ENCODE measurements at regions not wholly inside any gene's neighbourhood (a gene's known extent, or its start where the extent isn't known, plus 50 kb on each side); places are given as distances from the start of the nearest gene placed in this dataset.

GRCh38 chr4:45576275-45576674, 547.6 kb downstream of the GABRG1 start:
- Histone ChIP-seq H4K12ac (ENCODE audit: low read depth, low read length) (no peak overlapping the region), H2AK5ac (ENCODE audit: low read length) (no peak overlapping the region), H4K8ac (ENCODE audit: low read depth, low read length) (no peak overlapping the region), H2BK12ac (ENCODE audit: low read length) (no peak overlapping the region), H3K79me2 (ENCODE audit: control insufficient read depth, insufficient read depth, low read length, poor library complexity) (no peaks in the 10 kb centered on the region), H3K36me3 (ENCODE audit: control insufficient read depth in 1 of 2, insufficient read depth in 2 of 2, low read length in 2 of 2) (no peaks in the 10 kb centered on the region), H3K4me2 (ENCODE audit: low read length) (no peak overlapping the region), H3K79me1 (ENCODE audit: low read length) (no peaks in the 10 kb centered on the region), H3K27ac (ENCODE audit: low read depth, low read length) (no peak overlapping the region), H2BK120ac (ENCODE audit: insufficient read depth, low read length, poor library complexity) (no peak overlapping the region), H4K91ac (ENCODE audit: low read depth, low read length) (no peak overlapping the region), H3K9me3 (ENCODE audit: insufficient read depth, low read depth, low read length) (no peaks in the 10 kb centered on the region), H2BK5ac (ENCODE audit: low read depth, low read length, poor library complexity) (no peak overlapping the region), H3K27me3 (ENCODE audit: insufficient read depth, low read length) (no peaks in the 10 kb centered on the region), H3K23ac (ENCODE audit: low read length) (no peak overlapping the region), H3K4me3 (ENCODE audit: low read depth, low read length) (no peak overlapping the region), H3K18ac (ENCODE audit: low read length) (no peak overlapping the region), H2AFZ (ENCODE audit: insufficient read depth, low read length, poor library complexity) (no peak overlapping the region), H3K9ac (ENCODE audit: low read length) (no peak overlapping the region), H3K14ac (ENCODE audit: low read length) (no peak overlapping the region), H3K4me1 (ENCODE audit: control insufficient read depth in 1 of 2, insufficient read depth in 2 of 2, low read length in 2 of 2) (no peaks in the 10 kb centered on the region), H3K4ac (ENCODE audit: low read depth, low read length) (no peak overlapping the region)
- no peak for DNase-seq
- no CpG with 5 or more reads among the region's 2 CpGs for WGBS (ENCODE audit: extremely low coverage, insufficient coverage, insufficient read length)

- no peak overlapping the region for H2BK12ac ChIP-seq (ENCODE audit: low read length)
- H3K36me3 ChIP-seq (ENCODE audit: control insufficient read depth in 1 of 2, insufficient read depth in 2 of 2, low read length in 2 of 2): no peaks in the 10 kb centered on the region
- H3K14ac ChIP-seq (ENCODE audit: low read length): no peak overlapping the region
- H3K9me3 ChIP-seq (ENCODE audit: insufficient read depth, low read depth, low read length): no peaks in the 10 kb centered on the region
- no peak for DNase-seq
- no peak overlapping the region for H3K23ac ChIP-seq (ENCODE audit: low read length)
- H4K91ac ChIP-seq (ENCODE audit: low read depth, low read length): no peak overlapping the region
- no peak overlapping the region for H2AK5ac ChIP-seq (ENCODE audit: low read length)
- no peak overlapping the region for H3K4ac ChIP-seq (ENCODE audit: low read depth, low read length)
- H2AFZ ChIP-seq (ENCODE audit: insufficient read depth, low read length, poor library complexity): no peak overlapping the region
- H3K4me3 ChIP-seq (ENCODE audit: low read depth, low read length): no peak overlapping the region
- H3K27ac ChIP-seq (ENCODE audit: low read depth, low read length): no peak overlapping the region
- H3K79me2 ChIP-seq (ENCODE audit: control insufficient read depth, insufficient read depth, low read length, poor library complexity): no peaks in the 10 kb centered on the region
- H3K4me1 ChIP-seq (ENCODE audit: control insufficient read depth in 1 of 2, insufficient read depth in 2 of 2, low read length in 2 of 2): no peaks in the 10 kb centered on the region
- no peak overlapping the region for H3K18ac ChIP-seq (ENCODE audit: low read length)
- no peak overlapping the region for H2BK120ac ChIP-seq (ENCODE audit: insufficient read depth, low read length, poor library complexity)
- H3K4me2 ChIP-seq (ENCODE audit: low read length): no peak overlapping the region
- H3K9ac ChIP-seq (ENCODE audit: low read length): no peak overlapping the region
- H4K12ac ChIP-seq (ENCODE audit: low read depth, low read length): no peak overlapping the region
- no CpG with 5 or more reads among the region's 1 CpG for WGBS (ENCODE audit: extremely low coverage, insufficient coverage, insufficient read length)
- H2BK5ac ChIP-seq (ENCODE audit: low read depth, low read length, poor library complexity): no peak overlapping the region
- no peaks in the 10 kb centered on the region for H3K27me3 ChIP-seq (ENCODE audit: insufficient read depth, low read length)
- no peaks in the 10 kb centered on the region for H3K79me1 ChIP-seq (ENCODE audit: low read length)
- H4K8ac ChIP-seq (ENCODE audit: low read depth, low read length): no peak overlapping the region
Measured at GRCh38 chr4:45569619-45570018, 554.2 kb downstream of the GABRG1 start.

GRCh38 chr4:45568694-45569093, 555.2 kb downstream of the GABRG1 start:
- Histone ChIP-seq H3K79me1 (ENCODE audit: low read length) (no peaks in the 10 kb centered on the region), H2AK5ac (ENCODE audit: low read length) (no peak overlapping the region)
- no CpG with 5 or more reads among the region's 3 CpGs for WGBS (ENCODE audit: extremely low coverage, insufficient coverage, insufficient read length)

GRCh38 chr4:45566896-45567603, 556.8 kb downstream of the GABRG1 start:
- no peak overlapping the region for H3K23ac ChIP-seq (ENCODE audit: low read length)
- no peak overlapping the region for H3K9ac ChIP-seq (ENCODE audit: low read length)
- no peak overlapping the region for H4K12ac ChIP-seq (ENCODE audit: low read depth, low read length)
- H3K27ac ChIP-seq (ENCODE audit: low read depth, low read length): no peak overlapping the region
- no CpG with 5 or more reads among the region's 19 CpGs for WGBS (ENCODE audit: extremely low coverage, insufficient coverage, insufficient read length)
- no peak overlapping the region for H2AK5ac ChIP-seq (ENCODE audit: low read length)
- no peaks in the 10 kb centered on the region for H3K36me3 ChIP-seq (ENCODE audit: control insufficient read depth in 1 of 2, insufficient read depth in 2 of 2, low read length in 2 of 2)
- no peaks in the 10 kb centered on the region for H3K4me1 ChIP-seq (ENCODE audit: control insufficient read depth in 1 of 2, insufficient read depth in 2 of 2, low read length in 2 of 2)
- H4K8ac ChIP-seq (ENCODE audit: low read depth, low read length): no peak overlapping the region
- no peak for DNase-seq
- H3K18ac ChIP-seq (ENCODE audit: low read length): no peak overlapping the region
- H3K14ac ChIP-seq (ENCODE audit: low read length): no peak overlapping the region
- H4K91ac ChIP-seq (ENCODE audit: low read depth, low read length): no peak overlapping the region
- H3K9me3 ChIP-seq (ENCODE audit: insufficient read depth, low read depth, low read length): no peaks in the 10 kb centered on the region
- no peak overlapping the region for H2BK120ac ChIP-seq (ENCODE audit: insufficient read depth, low read length, poor library complexity)
- H3K79me2 ChIP-seq (ENCODE audit: control insufficient read depth, insufficient read depth, low read length, poor library complexity): no peaks in the 10 kb centered on the region
- no peak overlapping the region for H2BK12ac ChIP-seq (ENCODE audit: low read length)
- H3K27me3 ChIP-seq (ENCODE audit: insufficient read depth, low read length): no peaks in the 10 kb centered on the region
- no peak overlapping the region for H3K4me3 ChIP-seq (ENCODE audit: low read depth, low read length)
- H2BK5ac ChIP-seq (ENCODE audit: low read depth, low read length, poor library complexity): no peak overlapping the region
- H3K4ac ChIP-seq (ENCODE audit: low read depth, low read length): no peak overlapping the region
- H3K79me1 ChIP-seq (ENCODE audit: low read length): no peaks in the 10 kb centered on the region
- H3K4me2 ChIP-seq (ENCODE audit: low read length): no peak overlapping the region
- no peak overlapping the region for H2AFZ ChIP-seq (ENCODE audit: insufficient read depth, low read length, poor library complexity)

More at GRCh38 chr4:45568694-45569093, 555.2 kb downstream of the GABRG1 start:
- no peaks in the 10 kb centered on the region for H3K27me3 ChIP-seq (ENCODE audit: insufficient read depth, low read length)
- H3K36me3 ChIP-seq (ENCODE audit: control insufficient read depth in 1 of 2, insufficient read depth in 2 of 2, low read length in 2 of 2): no peaks in the 10 kb centered on the region
- H3K79me2 ChIP-seq (ENCODE audit: control insufficient read depth, insufficient read depth, low read length, poor library complexity): no peaks in the 10 kb centered on the region
- no peak overlapping the region for H4K12ac ChIP-seq (ENCODE audit: low read depth, low read length)
- no peak overlapping the region for H3K4me3 ChIP-seq (ENCODE audit: low read depth, low read length)
- H3K9me3 ChIP-seq (ENCODE audit: insufficient read depth, low read depth, low read length): no peaks in the 10 kb centered on the region
- no peak overlapping the region for H3K9ac ChIP-seq (ENCODE audit: low read length)
- H2BK12ac ChIP-seq (ENCODE audit: low read length): no peak overlapping the region
- no peak overlapping the region for H3K4ac ChIP-seq (ENCODE audit: low read depth, low read length)
- H3K18ac ChIP-seq (ENCODE audit: low read length): no peak overlapping the region
- no peak overlapping the region for H3K4me2 ChIP-seq (ENCODE audit: low read length)
- no peak overlapping the region for H3K23ac ChIP-seq (ENCODE audit: low read length)
- H2AFZ ChIP-seq (ENCODE audit: insufficient read depth, low read length, poor library complexity): no peak overlapping the region
- no peak overlapping the region for H4K8ac ChIP-seq (ENCODE audit: low read depth, low read length)
- no peak for DNase-seq
- no peak overlapping the region for H2BK120ac ChIP-seq (ENCODE audit: insufficient read depth, low read length, poor library complexity)
- no peak overlapping the region for H2BK5ac ChIP-seq (ENCODE audit: low read depth, low read length, poor library complexity)
- H3K27ac ChIP-seq (ENCODE audit: low read depth, low read length): no peak overlapping the region
- H3K4me1 ChIP-seq (ENCODE audit: control insufficient read depth in 1 of 2, insufficient read depth in 2 of 2, low read length in 2 of 2): no peaks in the 10 kb centered on the region
- no peak overlapping the region for H3K14ac ChIP-seq (ENCODE audit: low read length)
- no peak overlapping the region for H4K91ac ChIP-seq (ENCODE audit: low read depth, low read length)

Data from trophoblast cell (in vitro differentiated cells and primary cell).